Astrocyte (in vitro differentiated cells and primary cell): ENCODE measurements at regions not wholly inside any gene's neighbourhood (a gene's known extent, or its start where the extent isn't known, plus 50 kb on each side); places are given as distances from the start of the nearest gene placed in this dataset.
"Not testable (repeated sequence)": the region's sequence is repeated elsewhere in the genome, so short reads cannot be mapped to it uniquely, and the experiment has no call there.

ENCODE experiments used
- DNase-seq: peaks from one replicate; pipeline ENCODE4 v3.0.0-alpha.2; 2010; ENCODE audit warnings: low read depth
- FAIRE-seq: peaks from 2 replicates; lab custom pipeline; 2011; peaks lifted over from hg19 to GRCh38; lab: Jason Lieb, UNC
- H2AFZ ChIP-seq: 2 replicates; pipeline ENCODE4 v1.6.0; 2012; ENCODE audit warnings: low read depth, low read length, inconsistent platforms
- H3K27ac ChIP-seq: 2 replicates; pipeline ENCODE4 v1.5.1; 2011; ENCODE audit warnings: low read depth, low read length, inconsistent platforms
- H3K27me3 ChIP-seq: 2 replicates; pipeline ENCODE4 v1.6.0; 2011; ENCODE audit warnings: low read length, inconsistent platforms; ENCODE audit not compliant: insufficient read depth
- H3K36me3 ChIP-seq: 2 replicates; pipeline ENCODE4 v1.5.1; 2011; ENCODE audit warnings: low read length, inconsistent platforms; ENCODE audit not compliant: insufficient read depth
- H3K4me1 ChIP-seq: 2 replicates; pipeline ENCODE4 v1.5.1; 2011; ENCODE audit warnings: low read length, inconsistent platforms; ENCODE audit not compliant: insufficient read depth
- H3K4me2 ChIP-seq: 2 replicates; pipeline ENCODE4 v1.6.0; 2012; ENCODE audit warnings: low read length, inconsistent platforms
- H3K4me3 ChIP-seq: 2 replicates; pipeline ENCODE4 v1.5.1; 2011; ENCODE audit warnings: low read depth, mild to moderate bottlenecking, low read length, inconsistent platforms; ENCODE audit not compliant: insufficient read depth
- H3K79me2 ChIP-seq: 2 replicates; pipeline ENCODE4 v1.6.0; 2012; ENCODE audit warnings: mild to moderate bottlenecking, low read length, inconsistent platforms; ENCODE audit not compliant: insufficient read depth
- H3K9ac ChIP-seq: 2 replicates; pipeline ENCODE4 v1.6.0; 2012; ENCODE audit warnings: mild to moderate bottlenecking, low read length, inconsistent platforms
- H3K9me3 ChIP-seq: 2 replicates; pipeline ENCODE4 v1.5.1; 2012; ENCODE audit warnings: low read depth, mild to moderate bottlenecking, low read length, inconsistent platforms; ENCODE audit not compliant: insufficient read depth
- H4K20me1 ChIP-seq: 2 replicates; pipeline ENCODE4 v1.6.0; 2012; ENCODE audit warnings: low read length, inconsistent platforms; ENCODE audit not compliant: insufficient read depth
- H3K27ac Mint-ChIP-seq: one replicate; pipeline ENCODE4 v1.8.0; 2021; ENCODE audit warnings: mild to moderate bottlenecking, mixed read lengths; ENCODE audit not compliant: unreplicated experiment
- H3K27me3 Mint-ChIP-seq: one replicate; pipeline ENCODE4 v1.8.0; 2021; ENCODE audit warnings: low read depth, mixed read lengths; ENCODE audit not compliant: unreplicated experiment
- H3K36me3 Mint-ChIP-seq: one replicate; pipeline ENCODE4 v1.8.0; 2021; ENCODE audit warnings: low read depth, mixed read lengths; ENCODE audit not compliant: unreplicated experiment
- H3K4me1 Mint-ChIP-seq: one replicate; pipeline ENCODE4 v1.8.0; 2021; ENCODE audit warnings: low read depth, mixed read lengths; ENCODE audit not compliant: unreplicated experiment
- H3K4me3 Mint-ChIP-seq: one replicate; pipeline ENCODE4 v1.8.0; 2021; ENCODE audit warnings: mild to moderate bottlenecking, moderate library complexity, mixed read lengths; ENCODE audit not compliant: unreplicated experiment
- H3K9me3 Mint-ChIP-seq: one replicate; pipeline ENCODE4 v1.8.0; 2021; ENCODE audit warnings: mild to moderate bottlenecking, mixed read lengths; ENCODE audit not compliant: unreplicated experiment
- CTCF ChIP-seq: IDR thresholded peaks from 2 replicates; pipeline ENCODE4 v1.5.1; 2011; ENCODE audit warnings: low read depth, mild to moderate bottlenecking, inconsistent platforms, low read length, moderate library complexity; ENCODE audit not compliant: insufficient read depth
- EZH2 ChIP-seq: IDR thresholded peaks from 2 replicates; pipeline ENCODE4 v1.6.1; 2012; ENCODE audit warnings: mild to moderate bottlenecking, low read length, inconsistent platforms; ENCODE audit not compliant: insufficient read depth

- Mint-ChIP-seq H3K4me1 (peaks cover 40% of the 10 kb centered on the region), H3K27me3 (no peaks in the 10 kb centered on the region), H3K36me3 (no peaks in the 10 kb centered on the region)
Measured at GRCh38 chr12:59059088-59059935, 139.0 kb upstream of the LRIG3 start.

GRCh38 chr12:59056966-59057365 lies 136.7 kb upstream of the LRIG3 start:
- Histone ChIP-seq H4K20me1 (no peaks in the 10 kb centered on the region), H3K9ac (no peak overlapping the region), H3K9me3 (no peaks in the 10 kb centered on the region), H3K4me1 (peaks cover 7% of the 10 kb centered on the region), H3K27ac (no peak overlapping the region), H2AFZ (peak overlapping the region; percentile 49), H3K79me2 (no peaks in the 10 kb centered on the region), H3K4me3 (no peak overlapping the region), H3K36me3 (no peaks in the 10 kb centered on the region), H3K4me2 (no peak overlapping the region), H3K27me3 (no peaks in the 10 kb centered on the region)
- H3K36me3 Mint-ChIP-seq = no peaks in the 10 kb centered on the region
- no peak overlapping the region for H3K4me3 Mint-ChIP-seq
- H3K27me3 Mint-ChIP-seq = no peaks in the 10 kb centered on the region
- no peaks in the 10 kb centered on the region for H3K9me3 Mint-ChIP-seq
- H3K27ac Mint-ChIP-seq = peak overlapping the region; percentile 14
- no peak for DNase-seq
- peaks cover 40% of the 10 kb centered on the region for H3K4me1 Mint-ChIP-seq
- no peak for FAIRE-seq
- TF ChIP-seq EZH2 (no peak), CTCF (no peak)

More at GRCh38 chr12:59059088-59059935, 139.0 kb upstream of the LRIG3 start:
- H3K4me1 ChIP-seq = peaks cover 7% of the 10 kb centered on the region
- no peaks in the 10 kb centered on the region for H4K20me1 ChIP-seq
- H3K4me2 ChIP-seq = no peak overlapping the region
- no peaks in the 10 kb centered on the region for H3K79me2 ChIP-seq
- no peak overlapping the region for H3K9ac ChIP-seq
- peak overlapping the region; percentile 6 for H2AFZ ChIP-seq
- Mint-ChIP-seq H3K4me3 (no peak overlapping the region), H3K27ac (peak overlapping the region; percentile 59), H3K9me3 (peaks cover 2% of the 10 kb centered on the region)
- H3K9me3 ChIP-seq = no peaks in the 10 kb centered on the region
- no peak for TF ChIP-seq EZH2
- TF ChIP-seq CTCF = no peak
- no peaks in the 10 kb centered on the region for H3K36me3 ChIP-seq
- H3K27me3 ChIP-seq = no peaks in the 10 kb centered on the region
- no peak overlapping the region for H3K4me3 ChIP-seq
- FAIRE-seq = no peak
- DNase-seq = no peak
- no peak overlapping the region for H3K27ac ChIP-seq

GRCh38 chr12:59055204-59055860 lies 135.0 kb upstream of the LRIG3 start:
- Histone ChIP-seq H3K27me3 (no peaks in the 10 kb centered on the region), H4K20me1 (no peaks in the 10 kb centered on the region), H3K4me3 (no peak overlapping the region), H3K79me2 (no peaks in the 10 kb centered on the region), H2AFZ (no peak overlapping the region), H3K4me1 (peaks cover 7% of the 10 kb centered on the region), H3K27ac (peak overlapping the region; percentile 56), H3K9me3 (no peaks in the 10 kb centered on the region), H3K36me3 (no peaks in the 10 kb centered on the region), H3K4me2 (peak overlapping the region; percentile 46), H3K9ac (no peak overlapping the region)
- DNase-seq (peak; percentile 69), FAIRE-seq (peak; percentile 85)
- no peak overlapping the region for H3K4me3 Mint-ChIP-seq
- H3K27ac Mint-ChIP-seq = peak overlapping the region; percentile 93
- H3K27me3 Mint-ChIP-seq = no peaks in the 10 kb centered on the region
- peaks cover 38% of the 10 kb centered on the region for H3K4me1 Mint-ChIP-seq
- TF ChIP-seq CTCF = no peak
- TF ChIP-seq EZH2 = no peak
- H3K9me3 Mint-ChIP-seq = no peaks in the 10 kb centered on the region
- no peaks in the 10 kb centered on the region for H3K36me3 Mint-ChIP-seq

- H3K27ac ChIP-seq, DNase-seq, H3K4me3 Mint-ChIP-seq, H3K79me2 ChIP-seq, H3K27me3 ChIP-seq, H4K20me1 ChIP-seq, FAIRE-seq, H3K4me2 ChIP-seq, H3K9me3 ChIP-seq, H3K9me3 Mint-ChIP-seq, H3K27me3 Mint-ChIP-seq, H3K36me3 Mint-ChIP-seq, H3K36me3 ChIP-seq, H3K4me3 ChIP-seq, H3K9ac ChIP-seq, H3K4me1 ChIP-seq, H2AFZ ChIP-seq: not testable (repeated sequence)
- peaks cover 27% of the 10 kb centered on the region for H3K4me1 Mint-ChIP-seq
- H3K27ac Mint-ChIP-seq = peak overlapping the region; percentile 72
Measured at GRCh38 chr12:59053266-59053899, 133.1 kb upstream of the LRIG3 start.
